ENCODE measurements at regions not wholly inside any gene's neighbourhood (a gene's known extent, or its start where the extent isn't known, plus 50 kb on each side); places are given as distances from the start of the nearest gene placed in this dataset.

GRCh38 chr21:28834335-28835238 is 158.1 kb downstream of the LTN1 start:
- Histone ChIP-seq H3K27ac (ENCODE audit: control insufficient read depth, insufficient read depth, low read length) (no peak overlapping the region), H2AFZ (ENCODE audit: control insufficient read depth, low read length) (no peak overlapping the region), H3K9me1 (ENCODE audit: control insufficient read depth, extremely low read depth, insufficient read depth, low read length) (no peaks in the 10 kb centered on the region), H4K20me1 (ENCODE audit: control insufficient read depth, extremely low read depth, insufficient read depth, low read length) (no peaks in the 10 kb centered on the region), H3K9me3 (ENCODE audit: control insufficient read depth, low read depth, low read length) (no peaks in the 10 kb centered on the region), H3K36me3 (ENCODE audit: control insufficient read depth in 2 of 2, extremely low read depth in 1 of 2, insufficient read depth in 2 of 2, low read length in 2 of 2) (no peaks in the 10 kb centered on the region), H3K4me1 (ENCODE audit: control insufficient read depth, extremely low read depth, insufficient read depth, low read length) (peaks cover 19% of the 10 kb centered on the region), H3K4me2 (ENCODE audit: control insufficient read depth, extremely low read depth, insufficient read depth, low read depth, low read length) (no peak overlapping the region), H3K4me3 (ENCODE audit: control insufficient read depth in 2 of 3, extremely low read depth in 1 of 3, insufficient read depth in 2 of 3, low read depth in 1 of 3, low read length in 3 of 3) (no peak overlapping the region), H3K27me3 (ENCODE audit: control insufficient read depth, extremely low read depth, insufficient read depth, low read length) (no peaks in the 10 kb centered on the region), H3K9ac (ENCODE audit: control insufficient read depth, extremely low read depth, insufficient read depth, low read length) (no peak overlapping the region), H3K79me2 (ENCODE audit: control insufficient read depth, insufficient read depth, low read length) (no peaks in the 10 kb centered on the region)
- dilution Hi-C loops (cut with MboI; ENCODE audit: extremely low pct_ligation_motif_present, low sequenced_read_pairs), result no loop called here
- TF ChIP-seq CTCF (optimal IDR thresholded peaks at IDR 0.05 in 1 of 3, IDR thresholded peaks at IDR 0.05 in 1 of 3, conservative IDR thresholded peaks at IDR 0.05 in 1 of 3; ENCODE audit: extremely low read depth in 1 of 3, insufficient read depth in 2 of 3, low read length in 3 of 3), result no peak
- DNase-seq (ENCODE audit: low read depth, low spot score) (no peak), FAIRE-seq (no peak)

- no peak overlapping the region for H3K4me3 ChIP-seq (ENCODE audit: control insufficient read depth in 2 of 3, extremely low read depth in 1 of 3, insufficient read depth in 2 of 3, low read depth in 1 of 3, low read length in 3 of 3)
- H3K4me2 ChIP-seq (ENCODE audit: control insufficient read depth, extremely low read depth, insufficient read depth, low read depth, low read length), result no peak overlapping the region
- no peaks in the 10 kb centered on the region for H3K36me3 ChIP-seq (ENCODE audit: control insufficient read depth in 2 of 2, extremely low read depth in 1 of 2, insufficient read depth in 2 of 2, low read length in 2 of 2)
- H3K4me1 ChIP-seq (ENCODE audit: control insufficient read depth, extremely low read depth, insufficient read depth, low read length), result peaks cover 19% of the 10 kb centered on the region
- no peak for DNase-seq (ENCODE audit: low read depth, low spot score)
- H3K9me1 ChIP-seq (ENCODE audit: control insufficient read depth, extremely low read depth, insufficient read depth, low read length), result no peaks in the 10 kb centered on the region
- H3K9ac ChIP-seq (ENCODE audit: control insufficient read depth, extremely low read depth, insufficient read depth, low read length), result no peak overlapping the region
- no peaks in the 10 kb centered on the region for H3K9me3 ChIP-seq (ENCODE audit: control insufficient read depth, low read depth, low read length)
- FAIRE-seq, result no peak
- H3K27me3 ChIP-seq (ENCODE audit: control insufficient read depth, extremely low read depth, insufficient read depth, low read length), result no peaks in the 10 kb centered on the region
- dilution Hi-C loops (cut with MboI; ENCODE audit: extremely low pct_ligation_motif_present, low sequenced_read_pairs), result no loop called here
- H4K20me1 ChIP-seq (ENCODE audit: control insufficient read depth, extremely low read depth, insufficient read depth, low read length), result no peaks in the 10 kb centered on the region
- H2AFZ ChIP-seq (ENCODE audit: control insufficient read depth, low read length), result no peak overlapping the region
- no peaks in the 10 kb centered on the region for H3K79me2 ChIP-seq (ENCODE audit: control insufficient read depth, insufficient read depth, low read length)
- no peak overlapping the region for H3K27ac ChIP-seq (ENCODE audit: control insufficient read depth, insufficient read depth, low read length)
- TF ChIP-seq EZH2 (IDR thresholded peaks at IDR 0.05; ENCODE audit: low read length) (no peak), CTCF (optimal IDR thresholded peaks at IDR 0.05 in 1 of 3, IDR thresholded peaks at IDR 0.05 in 1 of 3, conservative IDR thresholded peaks at IDR 0.05 in 1 of 3; ENCODE audit: extremely low read depth in 1 of 3, insufficient read depth in 2 of 3, low read length in 3 of 3) (no peak)
These were observed 159.1 kb downstream of the LTN1 start for GRCh38 chr21:28833609-28834008.
